NCI-H1092 (cell line): ENCODE measurements at regions not wholly inside any gene's neighbourhood (a gene's known extent, or its start where the extent isn't known, plus 50 kb on each side); places are given as distances from the start of the nearest gene placed in this dataset.
"Not testable (repeated sequence)": the region's sequence is repeated elsewhere in the genome, so short reads cannot be mapped to it uniquely, and the experiment has no call there.

Experiments used
- DNase-seq: peaks from one replicate; lab custom pipeline; 2025; lab: John Stamatoyannopoulos, UW

DNA sequence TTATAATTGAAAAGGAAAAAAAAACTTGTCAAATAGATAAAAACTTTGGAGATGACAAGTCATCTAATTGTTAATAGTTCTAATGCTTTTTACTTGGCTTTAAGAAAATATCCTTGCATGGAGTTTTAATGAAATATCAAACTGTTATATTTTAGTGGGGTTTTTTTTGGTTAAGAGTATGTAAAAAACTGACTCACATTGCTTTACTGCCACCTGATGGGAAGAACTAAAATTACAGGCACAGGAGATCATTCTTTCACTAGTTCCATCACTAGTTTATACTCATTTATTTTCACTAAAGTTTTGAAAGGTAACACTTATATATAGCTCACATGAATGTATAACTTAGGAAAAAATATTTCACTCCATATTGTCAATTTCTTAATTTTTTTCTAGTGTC lies 309.1 kb downstream of the LMBRD1 start:
- no peak for DNase-seq

- no peak for DNase-seq
These were observed 329.7 kb downstream of the LMBRD1 start for GRCh38 chr6:69466979-69467570.

GRCh38 chr6:69465866-69466265 lies 330.9 kb downstream of the LMBRD1 start:
- no peak for DNase-seq

DNA sequence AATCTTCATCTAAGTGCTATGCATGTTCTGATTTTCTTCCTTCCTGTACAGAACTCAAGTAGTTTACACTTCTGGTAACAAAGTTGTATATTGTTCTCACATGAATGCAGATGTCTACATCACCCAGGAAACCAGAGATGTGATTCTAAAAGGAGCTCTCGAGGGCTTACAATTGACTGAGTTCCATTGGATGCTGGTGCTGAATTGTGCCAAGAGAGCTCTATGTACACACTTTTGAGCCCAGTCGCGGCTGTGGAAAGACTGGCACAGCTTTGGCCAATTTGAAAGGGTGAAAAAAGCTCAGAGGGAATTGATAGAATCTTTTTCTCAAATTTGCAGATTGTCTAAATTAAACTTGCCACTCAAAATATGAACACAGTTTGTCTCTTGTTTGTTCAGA lies 340.7 kb downstream of the LMBRD1 start:
- peak; percentile 71 for DNase-seq

- not testable (repeated sequence) for DNase-seq
These were observed 342.2 kb downstream of the LMBRD1 start for GRCh38 chr6:69454619-69455018.

DNA sequence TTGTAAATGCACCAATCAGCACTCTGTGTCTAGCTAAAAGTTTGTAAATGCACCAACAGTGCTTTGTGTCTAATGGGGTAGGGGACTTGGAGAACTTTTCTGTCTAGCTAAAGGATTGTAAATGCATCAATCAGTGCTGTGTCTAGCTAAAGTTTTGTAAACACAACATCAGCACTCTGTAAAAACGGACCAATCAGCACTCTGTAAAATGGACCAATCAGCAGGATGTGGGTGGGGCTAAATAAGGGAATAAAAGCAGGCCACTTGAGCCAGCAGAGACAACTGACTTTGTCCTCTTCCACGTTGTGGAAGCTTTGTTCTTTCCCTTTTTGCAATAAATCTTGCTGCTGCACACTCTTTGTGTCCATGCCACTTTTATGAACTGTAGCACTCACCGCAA lies 346.3 kb downstream of the LMBRD1 start:
- not testable (repeated sequence) for DNase-seq

GRCh38 chr6:69449887-69450286 lies 346.9 kb downstream of the LMBRD1 start:
- no peak for DNase-seq
